HepG2 (cell line): ENCODE measurements at regions not wholly inside any gene's neighbourhood (a gene's known extent, or its start where the extent isn't known, plus 50 kb on each side); places are given as distances from the start of the nearest gene placed in this dataset.

ENCODE experiments used
- ATF1 ChIP-seq: IDR thresholded peaks from 2 replicates; pipeline ENCODE4 v1.6.1; 2016; ENCODE audit warnings: mild to moderate bottlenecking, control low read depth
- DMAP1 ChIP-seq: IDR thresholded peaks from 2 replicates; pipeline ENCODE4 v1.6.1; 2016
- MYNN ChIP-seq: sonication (generic); formaldehyde crosslinking; IDR thresholded peaks from 2 replicates; pipeline ENCODE4 v1.4.0; 2020; ENCODE audit warnings: mild to moderate bottlenecking, low read depth, missing genetic modification reagents
- NAIF1 ChIP-seq: sonication (generic); formaldehyde crosslinking; IDR thresholded peaks from 2 replicates; pipeline ENCODE4 v1.5.0; 2020; ENCODE audit warnings: mild to moderate bottlenecking, missing genetic modification reagents, borderline replicate concordance
- NFYB ChIP-seq: sonication (generic); formaldehyde crosslinking; IDR thresholded peaks from 2 replicates; pipeline ENCODE4 v1.4.0; 2020; ENCODE audit warnings: missing genetic modification reagents
- RARA ChIP-seq: IDR thresholded peaks from 2 replicates; pipeline ENCODE4 v1.6.1; 2016; ENCODE audit warnings: missing genetic modification reagents, missing compliant biosample characterization
- RORA ChIP-seq: sonication (generic); formaldehyde crosslinking; IDR thresholded peaks from 2 replicates; pipeline ENCODE4 v1.5.0; 2020; ENCODE audit warnings: mild to moderate bottlenecking, missing genetic modification reagents, moderate library complexity
- SCMH1 ChIP-seq: sonication (generic); formaldehyde crosslinking; IDR thresholded peaks from 2 replicates; pipeline ENCODE4 v1.9.0; 2021; ENCODE audit warnings: missing genetic modification reagents, mild to moderate bottlenecking, borderline replicate concordance
- SMYD3 ChIP-seq: sonication (generic); formaldehyde crosslinking; IDR thresholded peaks from 2 replicates; pipeline ENCODE4 v1.8.1; 2023; ENCODE audit warnings: mild to moderate bottlenecking, missing genetic modification reagents
- SNAPC4 ChIP-seq: sonication (generic); formaldehyde crosslinking; IDR thresholded peaks from 2 replicates; pipeline ENCODE4 v1.4.0; 2020; ENCODE audit warnings: mild to moderate bottlenecking, missing genetic modification reagents
- TBP ChIP-seq: sonication (generic); formaldehyde crosslinking; IDR thresholded peaks from 2 replicates; pipeline ENCODE4 v1.5.0; 2020; ENCODE audit warnings: missing genetic modification reagents
- TCF7L2 ChIP-seq: IDR thresholded peaks from 2 replicates; pipeline ENCODE4 v1.6.1; 2011; ENCODE audit warnings: mild to moderate bottlenecking, low read depth, low read length, moderate library complexity
- THRA ChIP-seq: sonication (generic); formaldehyde crosslinking; IDR thresholded peaks from 2 replicates; pipeline ENCODE4 v1.4.0; 2020; ENCODE audit warnings: missing genetic modification reagents, borderline replicate concordance
- ZBTB37 ChIP-seq: sonication (generic); formaldehyde crosslinking; IDR thresholded peaks from 2 replicates; pipeline ENCODE4 v1.4.0; 2020; ENCODE audit warnings: mild to moderate bottlenecking, missing genetic modification reagents
- ZNF3 ChIP-seq: IDR thresholded peaks from 2 replicates; pipeline ENCODE4 v1.7.0; 2017; ENCODE audit warnings: inconsistent platforms
- ZNF432 ChIP-seq: sonication (generic); formaldehyde crosslinking; IDR thresholded peaks from 2 replicates; pipeline ENCODE4 v1.5.0; 2020; ENCODE audit warnings: missing genetic modification reagents, mild to moderate bottlenecking, borderline replicate concordance
- ZNF703 ChIP-seq: sonication (generic); formaldehyde crosslinking; IDR thresholded peaks from 2 replicates; pipeline ENCODE4 v1.5.1; 2020; ENCODE audit warnings: missing genetic modification reagents, mild to moderate bottlenecking, moderate library complexity, borderline replicate concordance
- ZSCAN29 ChIP-seq: sonication (generic); formaldehyde crosslinking; conservative IDR thresholded peaks from 2 replicates; pipeline ENCODE4 v1.4.0; 2020; ENCODE audit warnings: mild to moderate bottlenecking, missing genetic modification reagents
- TF ChIP-seq, protein P1 (sequence below): IDR thresholded peaks from 2 replicates; pipeline ENCODE4 v1.6.1; 2018; ENCODE audit warnings: missing genetic modification reagents
- TF ChIP-seq, protein P2 (sequence below): sonication (generic); formaldehyde crosslinking; IDR thresholded peaks from 2 replicates; pipeline ENCODE4 v1.8.1; 2023; ENCODE audit warnings: mild to moderate bottlenecking, moderate library complexity, missing genetic modification reagents

GRCh38 chr5:74953937-74954720 lies 87.9 kb upstream of the FAM169A start (continued):
- TF ChIP-seq THRA (CRISPR knock-in tag) (peak; percentile 84; the same call in 1 of the 2 replicates), MYNN (CRISPR knock-in tag) (no peak), SNAPC4 (CRISPR knock-in tag) (no peak), ZSCAN29 (no peak), SMYD3 (CRISPR knock-in tag) (no peak; the same call in 1 of the 2 replicates), ZNF3 (CRISPR knock-in tag) (no peak), ZNF432 (CRISPR knock-in tag) (no peak), ATF1 (CRISPR knock-in tag) (no peak), RORA (CRISPR knock-in tag) (no peak), DMAP1 (peak; percentile 22; the same call in 1 of the 2 replicates), TBP (CRISPR knock-in tag) (no peak), NAIF1 (CRISPR knock-in tag) (no peak), SCMH1 (CRISPR knock-in tag) (no peak), ZNF703 (CRISPR knock-in tag) (no peak), TCF7L2 (no peak; the same call in 1 of the 2 replicates), RARA (CRISPR knock-in tag) (peak; percentile 98), NFYB (CRISPR knock-in tag) (no peak), ZBTB37 (no peak)
- TF ChIP-seq, protein P1, sequence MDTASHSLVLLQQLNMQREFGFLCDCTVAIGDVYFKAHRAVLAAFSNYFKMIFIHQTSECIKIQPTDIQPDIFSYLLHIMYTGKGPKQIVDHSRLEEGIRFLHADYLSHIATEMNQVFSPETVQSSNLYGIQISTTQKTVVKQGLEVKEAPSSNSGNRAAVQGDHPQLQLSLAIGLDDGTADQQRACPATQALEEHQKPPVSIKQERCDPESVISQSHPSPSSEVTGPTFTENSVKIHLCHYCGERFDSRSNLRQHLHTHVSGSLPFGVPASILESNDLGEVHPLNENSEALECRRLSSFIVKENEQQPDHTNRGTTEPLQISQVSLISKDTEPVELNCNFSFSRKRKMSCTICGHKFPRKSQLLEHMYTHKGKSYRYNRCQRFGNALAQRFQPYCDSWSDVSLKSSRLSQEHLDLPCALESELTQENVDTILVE = 0 out of 2 replicates have a peak, but pooled peaks have one; percentile 37
- TF ChIP-seq, protein P2, sequence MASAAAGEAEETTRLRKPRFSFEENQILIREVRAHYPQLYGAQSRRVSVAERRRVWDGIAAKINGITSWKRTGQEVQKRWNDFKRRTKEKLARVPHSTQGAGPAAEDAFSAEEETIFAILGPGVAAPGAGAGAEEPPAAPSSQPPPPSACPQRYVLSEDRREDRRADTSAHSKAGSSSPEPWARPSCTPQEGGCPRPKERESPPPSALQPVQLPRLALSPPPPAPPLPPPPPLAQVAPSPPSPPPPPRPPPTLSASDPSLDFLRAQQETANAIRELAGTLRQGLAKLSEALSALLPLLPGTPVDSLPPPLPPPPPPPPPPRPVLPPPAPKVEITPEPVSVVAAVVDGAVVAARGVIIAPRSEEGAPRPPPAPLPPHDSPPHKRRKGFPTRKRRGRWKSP = no peak
